ENCODE measurements at regions not wholly inside any gene's neighbourhood (a gene's known extent, or its start where the extent isn't known, plus 50 kb on each side); places are given as distances from the start of the nearest gene placed in this dataset.
A peak's percentile ranks its signal among the peaks of the same experiment; 100 is the strongest.

GRCh38 chr2:177147093-177147694 is 65.4 kb upstream of the HNRNPA3 start:
- peak; percentile 55 for DNase-seq (ENCODE audit: low spot score)
- TF ChIP-seq PITX1 (CRISPR knock-in tag; IDR thresholded peaks at IDR 0.05) (no peak), ZNF619 (CRISPR knock-in tag; IDR thresholded peaks at IDR 0.05) (no peak), CBX2 (IDR thresholded peaks at IDR 0.05; ENCODE audit: low read depth, low read length) (peak; percentile 74), CBX2 (CRISPR knock-in tag; IDR thresholded peaks at IDR 0.05; ENCODE audit: low read depth) (no peak), THAP7 (CRISPR knock-in tag; IDR thresholded peaks at IDR 0.05) (no peak), STAG1 (CRISPR knock-in tag; IDR thresholded peaks at IDR 0.05) (peak; percentile 71), SMC3 (IDR thresholded peaks at IDR 0.05; ENCODE audit: low read length) (peak; percentile 37; the same call in 1 of the 2 replicates), CTCF (CRISPR knock-in tag; IDR thresholded peaks at IDR 0.05) (peak; percentile 65), MIER3 (CRISPR knock-in tag; IDR thresholded peaks at IDR 0.05; ENCODE audit: borderline replicate concordance) (no peak), HMG20A (CRISPR knock-in tag; IDR thresholded peaks at IDR 0.05; ENCODE audit: borderline replicate concordance) (no peak)
- Histone ChIP-seq H3K4me1 (ENCODE audit: insufficient read depth, low read length) (peaks cover 11% of the 10 kb centered on the region), H3K4me2 (ENCODE audit: low read depth, low read length) (no peak overlapping the region), H3K27ac (ENCODE audit: extremely low read length, insufficient read depth, low read length) (no peak overlapping the region), H3K9me3 (ENCODE audit: low read length) (no peaks in the 10 kb centered on the region), H2AFZ (ENCODE audit: low read length) (no peak overlapping the region), H4K20me1 (ENCODE audit: insufficient read depth, low read length) (no peaks in the 10 kb centered on the region), H3K9ac (ENCODE audit: insufficient read depth, low read depth, low read length) (no peak overlapping the region), H3K79me2 (ENCODE audit: insufficient read depth, low read length) (no peaks in the 10 kb centered on the region), H3K27me3 (ENCODE audit: control insufficient read depth in 1 of 2, insufficient read depth in 2 of 2, low read length in 2 of 2) (peaks cover 3 to 53% of the 10 kb centered on the region in 2 experiments; a peak in 4 of 5 replicates), H3K4me3 (replicated peaks in 1 of 3; ENCODE audit: insufficient read depth in 1 of 3, low read depth in 2 of 3, low read length in 3 of 3) (no peak overlapping the region), H3K36me3 (replicated peaks in 1 of 2; ENCODE audit: control insufficient read depth in 1 of 2, insufficient read depth in 2 of 2, low read length in 2 of 2) (no peaks in the 10 kb centered on the region)
- POLR2A ChIA-PET: no interaction called here
- BruUV-seq (replicated peaks): no TSS peak
- ATAC-seq: peak; percentile 37; the same call in 1 of the 3 replicates
- intact Hi-C loops (cut with micrococcal nuclease; ENCODE audit: unreplicated experiment) (loop anchor here (1.0 to 10.0 kb wide), 6 partner anchors 118 to 1035 kb away; no protein-coding TSS in a partner anchor), in situ Hi-C loops (cut with HindIII; ENCODE audit: extremely low pct_ligation_motif_present, low pct_unique_long_range_greater_than_20kb) (loop anchor here (5.0 to 10.0 kb wide), 2 partner anchors 322 to 1020 kb away; partner anchors contain the start of gene HOXD8)
- no peak for FAIRE-seq
- WGBS (ENCODE audit: low lambda C conversion rate): under 1% methylated on average over 2 of the region's 2 CpGs
- CTCF ChIA-PET (ENCODE audit: low intra/inter-chr PET ratio, low total read pairs): interaction anchor here (0.7 to 1.0 kb wide), 2 partner anchors 108 to 1020 kb away, joined by 3 to 5 read pairs; no protein-coding TSS in a partner anchor

All from HepG2 (cell line).